Activated T-cell treated with anti-CD3 and anti-CD28 coated beads for 48 hours (primary cell): ENCODE measurements at regions not wholly inside any gene's neighbourhood (a gene's known extent, or its start where the extent isn't known, plus 50 kb on each side); places are given as distances from the start of the nearest gene placed in this dataset.

Experiments
- DNase-seq: peaks from one replicate; pipeline ENCODE4 v3.0.0-alpha.2; 2020; ENCODE audit warnings: low read depth

GRCh38 chr9:17894501-17895160 is 315.8 kb downstream of the SH3GL2 start:
- DNase-seq, result no peak

- no peak for DNase-seq
Observed at GRCh38 chr9:17900606-17901005, 321.7 kb downstream of the SH3GL2 start.

GRCh38 chr9:17905366-17905765 is 326.5 kb downstream of the SH3GL2 start:
- DNase-seq, result no peak

GRCh38 chr9:17905781-17906175 is 326.9 kb downstream of the SH3GL2 start:
- DNase-seq, result no peak

- DNase-seq, result no peak
Observed at GRCh38 chr9:17906176-17906840, 327.4 kb downstream of the SH3GL2 start.

- DNase-seq, result no peak
Observed at GRCh38 chr9:17906841-17907778, 328.2 kb downstream of the SH3GL2 start.

- no peak for DNase-seq
Observed at GRCh38 chr9:17907779-17908508, 329.1 kb downstream of the SH3GL2 start.

GRCh38 chr9:17926246-17926645 is 347.4 kb downstream of the SH3GL2 start:
- no peak for DNase-seq

GRCh38 chr9:17927616-17928015 is 348.8 kb downstream of the SH3GL2 start:
- no peak for DNase-seq

- DNase-seq, result no peak
Observed at GRCh38 chr9:17928228-17928627, 349.4 kb downstream of the SH3GL2 start.

- DNase-seq, result no peak
Observed at GRCh38 chr9:17928768-17929167, 349.9 kb downstream of the SH3GL2 start.

GRCh38 chr9:17929506-17929905 is 350.6 kb downstream of the SH3GL2 start:
- no peak for DNase-seq

- no peak for DNase-seq
Observed at GRCh38 chr9:17930071-17930470, 351.2 kb downstream of the SH3GL2 start.

GRCh38 chr9:17936365-17936764 is 357.5 kb downstream of the SH3GL2 start:
- DNase-seq, result no peak

GRCh38 chr9:17938035-17938655 is 359.3 kb downstream of the SH3GL2 start:
- no peak for DNase-seq

- DNase-seq, result no peak
Observed at GRCh38 chr9:17942498-17942897, 363.6 kb downstream of the SH3GL2 start.

- DNase-seq, result no peak
Observed at GRCh38 chr9:17955409-17955808, 376.5 kb downstream of the SH3GL2 start.

- DNase-seq, result no peak
Observed at GRCh38 chr9:17958363-17958762, 379.5 kb downstream of the SH3GL2 start.

- no peak for DNase-seq
Observed at GRCh38 chr9:17962747-17963146, 383.9 kb downstream of the SH3GL2 start.

- no peak for DNase-seq
Observed at GRCh38 chr9:17963498-17963897, 384.6 kb downstream of the SH3GL2 start.

GRCh38 chr9:17967731-17968130 is 388.9 kb downstream of the SH3GL2 start:
- no peak for DNase-seq

- no peak for DNase-seq
Observed at GRCh38 chr9:17969232-17969631, 390.4 kb downstream of the SH3GL2 start.
